ENCODE measurements at regions not wholly inside any gene's neighbourhood (a gene's known extent, or its start where the extent isn't known, plus 50 kb on each side); places are given as distances from the start of the nearest gene placed in this dataset.

DNA sequence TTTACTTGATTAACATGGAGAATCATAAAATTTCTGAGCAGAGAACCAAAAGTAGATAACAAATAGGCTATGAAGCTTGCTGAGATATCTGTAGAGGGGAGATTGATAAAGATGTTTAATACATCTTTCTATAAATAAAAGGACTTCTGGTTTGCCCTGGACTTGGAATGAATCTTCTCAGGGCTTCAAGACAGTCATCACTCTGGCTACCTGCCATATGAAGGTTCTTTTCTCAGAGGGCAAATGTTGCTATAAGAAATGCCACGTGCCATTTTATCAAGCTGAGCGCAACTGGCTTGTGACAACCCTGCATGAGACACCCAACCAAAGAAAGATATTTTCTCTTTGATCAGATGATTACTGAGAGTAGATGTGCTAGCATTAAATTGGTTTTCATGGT, 192.5 kb downstream of the WNT5A start:
- Histone ChIP-seq H4K20me1 (ENCODE audit: insufficient read depth, low read length) (no peaks in the 10 kb centered on the region), H3K4me2 (ENCODE audit: insufficient read depth, low read length) (no peak overlapping the region), H3K27ac (ENCODE audit: low read length) (no peak overlapping the region), H3K4me1 (ENCODE audit: insufficient read depth, low read length) (no peaks in the 10 kb centered on the region), H2AFZ (ENCODE audit: low read depth, low read length) (no peak overlapping the region), H3K9me3 (ENCODE audit: insufficient read depth, low read length, severe bottlenecking) (no peaks in the 10 kb centered on the region), H3K9ac (ENCODE audit: low read depth, low read length) (no peak overlapping the region), H3K36me3 (ENCODE audit: insufficient read depth, low read length) (no peaks in the 10 kb centered on the region), H3K79me2 (ENCODE audit: insufficient read depth, low read length) (no peaks in the 10 kb centered on the region), H3K4me3 (ENCODE audit: low read depth in 1 of 2, low read length in 2 of 2) (no peak overlapping the region), H3K27me3 (ENCODE audit: insufficient read depth, low read length, poor library complexity) (no peaks in the 10 kb centered on the region)
- DNase-seq (no peak), ATAC-seq (ENCODE audit: insufficient read depth, low read depth) (no peak)
- TF ChIP-seq EZH2 (IDR thresholded peaks at IDR 0.05; ENCODE audit: borderline replicate concordance, low read depth, low read length, severe bottlenecking), result no peak
- TF ChIP-seq, protein P1, sequence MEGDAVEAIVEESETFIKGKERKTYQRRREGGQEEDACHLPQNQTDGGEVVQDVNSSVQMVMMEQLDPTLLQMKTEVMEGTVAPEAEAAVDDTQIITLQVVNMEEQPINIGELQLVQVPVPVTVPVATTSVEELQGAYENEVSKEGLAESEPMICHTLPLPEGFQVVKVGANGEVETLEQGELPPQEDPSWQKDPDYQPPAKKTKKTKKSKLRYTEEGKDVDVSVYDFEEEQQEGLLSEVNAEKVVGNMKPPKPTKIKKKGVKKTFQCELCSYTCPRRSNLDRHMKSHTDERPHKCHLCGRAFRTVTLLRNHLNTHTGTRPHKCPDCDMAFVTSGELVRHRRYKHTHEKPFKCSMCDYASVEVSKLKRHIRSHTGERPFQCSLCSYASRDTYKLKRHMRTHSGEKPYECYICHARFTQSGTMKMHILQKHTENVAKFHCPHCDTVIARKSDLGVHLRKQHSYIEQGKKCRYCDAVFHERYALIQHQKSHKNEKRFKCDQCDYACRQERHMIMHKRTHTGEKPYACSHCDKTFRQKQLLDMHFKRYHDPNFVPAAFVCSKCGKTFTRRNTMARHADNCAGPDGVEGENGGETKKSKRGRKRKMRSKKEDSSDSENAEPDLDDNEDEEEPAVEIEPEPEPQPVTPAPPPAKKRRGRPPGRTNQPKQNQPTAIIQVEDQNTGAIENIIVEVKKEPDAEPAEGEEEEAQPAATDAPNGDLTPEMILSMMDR (IDR thresholded peaks at IDR 0.05; ENCODE audit: borderline replicate concordance, extremely low read depth, low read length, poor library complexity, severe bottlenecking), result no peak

DNA sequence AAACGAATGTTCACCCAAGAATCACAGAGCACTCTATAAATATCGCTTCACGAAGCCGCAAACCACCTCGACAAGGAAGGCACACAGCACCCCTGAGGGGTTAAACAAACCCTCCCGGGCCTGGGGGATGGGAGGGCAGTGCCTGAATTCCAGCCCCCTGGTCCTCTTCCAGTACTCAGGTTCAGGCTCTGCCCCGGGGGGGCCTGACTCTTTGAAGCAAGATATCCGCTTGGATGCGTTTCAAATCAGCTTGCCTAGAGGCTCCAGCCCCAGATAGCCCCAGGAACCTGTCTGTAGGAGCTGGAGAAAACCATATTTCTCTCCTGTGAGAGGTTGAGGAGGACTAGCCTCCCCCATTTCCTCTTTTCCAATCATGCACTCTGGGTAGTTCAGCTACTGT, 194.7 kb downstream of the WNT5A start:
- Histone ChIP-seq H3K27ac (ENCODE audit: low read length) (no peak overlapping the region), H3K4me2 (ENCODE audit: insufficient read depth, low read length) (no peak overlapping the region), H3K4me3 (ENCODE audit: low read depth in 1 of 2, low read length in 2 of 2) (no peak overlapping the region), H3K4me1 (ENCODE audit: insufficient read depth, low read length) (no peaks in the 10 kb centered on the region), H4K20me1 (ENCODE audit: insufficient read depth, low read length) (no peaks in the 10 kb centered on the region), H3K9ac (ENCODE audit: low read depth, low read length) (no peak overlapping the region), H2AFZ (ENCODE audit: low read depth, low read length) (no peak overlapping the region), H3K27me3 (ENCODE audit: insufficient read depth, low read length, poor library complexity) (no peaks in the 10 kb centered on the region), H3K9me3 (ENCODE audit: insufficient read depth, low read length, severe bottlenecking) (no peaks in the 10 kb centered on the region), H3K79me2 (ENCODE audit: insufficient read depth, low read length) (no peaks in the 10 kb centered on the region), H3K36me3 (ENCODE audit: insufficient read depth, low read length) (no peaks in the 10 kb centered on the region)
- DNase-seq, result no peak
- no peak for ATAC-seq (ENCODE audit: insufficient read depth, low read depth)
- TF ChIP-seq EZH2 (IDR thresholded peaks at IDR 0.05; ENCODE audit: borderline replicate concordance, low read depth, low read length, severe bottlenecking), result no peak
- TF ChIP-seq, protein P1 (IDR thresholded peaks at IDR 0.05; ENCODE audit: borderline replicate concordance, extremely low read depth, low read length, poor library complexity, severe bottlenecking), result no peak

DNA sequence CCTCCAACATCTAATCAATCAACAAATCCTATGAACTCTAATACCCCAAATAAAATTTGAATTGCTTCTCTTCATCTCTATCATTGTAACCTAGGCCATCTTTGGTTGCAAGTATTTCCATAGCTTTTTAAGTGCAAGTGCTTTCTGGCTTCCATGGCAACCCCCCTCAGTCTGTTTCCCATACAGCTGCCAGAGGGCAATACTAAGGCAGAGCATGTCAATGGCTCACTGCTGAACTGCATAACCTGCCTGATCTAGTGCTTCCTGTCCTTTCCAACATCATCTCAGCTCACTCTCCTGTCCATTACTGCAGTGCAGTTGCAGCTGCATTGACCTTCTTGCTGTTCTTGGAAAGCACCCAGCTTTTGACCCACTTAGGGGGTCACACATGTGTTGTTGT, 198.4 kb downstream of the WNT5A start:
- Histone ChIP-seq H3K4me3 (ENCODE audit: low read depth in 1 of 2, low read length in 2 of 2) (no peak overlapping the region), H2AFZ (ENCODE audit: low read depth, low read length) (no peak overlapping the region), H3K27ac (ENCODE audit: low read length) (no peak overlapping the region), H3K4me2 (ENCODE audit: insufficient read depth, low read length) (no peak overlapping the region), H3K4me1 (ENCODE audit: insufficient read depth, low read length) (no peaks in the 10 kb centered on the region), H3K27me3 (ENCODE audit: insufficient read depth, low read length, poor library complexity) (no peaks in the 10 kb centered on the region), H3K9ac (ENCODE audit: low read depth, low read length) (no peak overlapping the region), H3K36me3 (ENCODE audit: insufficient read depth, low read length) (no peaks in the 10 kb centered on the region), H4K20me1 (ENCODE audit: insufficient read depth, low read length) (no peaks in the 10 kb centered on the region), H3K9me3 (ENCODE audit: insufficient read depth, low read length, severe bottlenecking) (no peaks in the 10 kb centered on the region), H3K79me2 (ENCODE audit: insufficient read depth, low read length) (no peaks in the 10 kb centered on the region)
- DNase-seq (no peak), ATAC-seq (ENCODE audit: insufficient read depth, low read depth) (no peak)
- TF ChIP-seq, protein P1 (IDR thresholded peaks at IDR 0.05; ENCODE audit: borderline replicate concordance, extremely low read depth, low read length, poor library complexity, severe bottlenecking), result no peak
- TF ChIP-seq EZH2 (IDR thresholded peaks at IDR 0.05; ENCODE audit: borderline replicate concordance, low read depth, low read length, severe bottlenecking), result no peak

DNA sequence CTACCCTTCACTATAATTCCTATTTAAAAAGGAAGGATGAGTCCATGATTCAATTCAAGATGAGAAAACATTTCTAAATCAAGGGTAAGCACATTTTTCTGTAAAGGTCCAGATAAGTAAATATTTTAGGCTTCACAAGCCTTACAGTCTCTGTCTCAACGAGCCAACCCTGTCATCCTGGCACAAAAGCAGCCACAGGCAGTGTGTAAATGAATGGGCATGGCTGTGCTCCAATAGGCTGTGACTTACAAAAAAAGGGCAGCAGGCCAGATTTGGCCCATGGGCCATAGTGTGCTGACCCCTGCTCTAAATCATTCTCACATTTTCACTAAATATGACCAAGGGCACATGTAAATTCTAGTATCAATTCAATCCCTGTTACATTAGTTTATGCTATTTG, 200.4 kb downstream of the WNT5A start:
- Histone ChIP-seq H3K27ac (ENCODE audit: low read length) (no peak overlapping the region), H3K9ac (ENCODE audit: low read depth, low read length) (no peak overlapping the region), H3K9me3 (ENCODE audit: insufficient read depth, low read length, severe bottlenecking) (no peaks in the 10 kb centered on the region), H3K27me3 (ENCODE audit: insufficient read depth, low read length, poor library complexity) (no peaks in the 10 kb centered on the region), H2AFZ (ENCODE audit: low read depth, low read length) (no peak overlapping the region), H3K79me2 (ENCODE audit: insufficient read depth, low read length) (no peaks in the 10 kb centered on the region), H3K4me3 (ENCODE audit: low read depth in 1 of 2, low read length in 2 of 2) (no peak overlapping the region), H3K4me1 (ENCODE audit: insufficient read depth, low read length) (no peaks in the 10 kb centered on the region), H4K20me1 (ENCODE audit: insufficient read depth, low read length) (no peaks in the 10 kb centered on the region), H3K4me2 (ENCODE audit: insufficient read depth, low read length) (no peak overlapping the region), H3K36me3 (ENCODE audit: insufficient read depth, low read length) (no peaks in the 10 kb centered on the region)
- TF ChIP-seq, protein P1 (IDR thresholded peaks at IDR 0.05; ENCODE audit: borderline replicate concordance, extremely low read depth, low read length, poor library complexity, severe bottlenecking), result no peak
- TF ChIP-seq EZH2 (IDR thresholded peaks at IDR 0.05; ENCODE audit: borderline replicate concordance, low read depth, low read length, severe bottlenecking), result no peak
- DNase-seq (no peak), ATAC-seq (ENCODE audit: insufficient read depth, low read depth) (no peak)

Data from DND-41 (cell line).